Esophagus squamous epithelium (tissue), 4 donors: ENCODE measurements at regions not wholly inside any gene's neighbourhood (a gene's known extent, or its start where the extent isn't known, plus 50 kb on each side); places are given as distances from the start of the nearest gene placed in this dataset.
"Not testable (repeated sequence)": the region's sequence is repeated elsewhere in the genome, so short reads cannot be mapped to it uniquely, and the experiment has no call there.

Experiments used
- POLR2A ChIP-seq, 4 donors: fragments of 450-650 bp; IDR thresholded peaks; one replicate each; pipeline ENCODE4 v1.6.1; 2017; ENCODE audit warnings: antibody characterized with exemption in 4 of 4, mild to moderate bottlenecking in 4 of 4, moderate library complexity in 3 of 4
- TF ChIP-seq, protein P1 (sequence below), 6 experiments: fragments of 450-650 bp in 4 of 6; fragments of 200-600 bp in 2 of 6; sonication (generic) in 2 of 6; IDR thresholded peaks; one replicate each; pipeline ENCODE4 v1.5.1; 2016 to 2019; ENCODE audit warnings: antibody characterized with exemption in 6 of 6, mild to moderate bottlenecking in 4 of 6, moderate library complexity in 4 of 6

DNA sequence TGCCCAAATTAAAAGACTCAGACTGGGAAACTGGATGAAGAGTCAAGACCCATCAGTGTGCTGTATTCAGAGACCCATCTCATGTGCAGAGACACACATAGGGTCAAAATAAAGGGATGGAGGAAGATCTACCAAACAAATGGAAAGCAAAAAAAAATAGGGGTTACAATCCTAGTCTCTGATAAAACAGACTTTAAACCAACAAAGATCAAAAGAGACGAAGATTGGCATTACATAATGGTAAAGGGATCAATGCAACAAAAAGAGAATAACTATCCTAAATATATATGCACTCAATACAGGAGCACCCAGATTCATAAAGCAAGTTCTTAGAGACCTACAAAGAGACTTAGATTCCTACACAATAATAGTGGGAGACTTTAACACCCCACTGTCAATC, 813.0 kb downstream of the SLC6A15 start:
- TF ChIP-seq POLR2A (IDR thresholded peaks at IDR 0.05) = not testable (repeated sequence)
- TF ChIP-seq, protein P1, sequence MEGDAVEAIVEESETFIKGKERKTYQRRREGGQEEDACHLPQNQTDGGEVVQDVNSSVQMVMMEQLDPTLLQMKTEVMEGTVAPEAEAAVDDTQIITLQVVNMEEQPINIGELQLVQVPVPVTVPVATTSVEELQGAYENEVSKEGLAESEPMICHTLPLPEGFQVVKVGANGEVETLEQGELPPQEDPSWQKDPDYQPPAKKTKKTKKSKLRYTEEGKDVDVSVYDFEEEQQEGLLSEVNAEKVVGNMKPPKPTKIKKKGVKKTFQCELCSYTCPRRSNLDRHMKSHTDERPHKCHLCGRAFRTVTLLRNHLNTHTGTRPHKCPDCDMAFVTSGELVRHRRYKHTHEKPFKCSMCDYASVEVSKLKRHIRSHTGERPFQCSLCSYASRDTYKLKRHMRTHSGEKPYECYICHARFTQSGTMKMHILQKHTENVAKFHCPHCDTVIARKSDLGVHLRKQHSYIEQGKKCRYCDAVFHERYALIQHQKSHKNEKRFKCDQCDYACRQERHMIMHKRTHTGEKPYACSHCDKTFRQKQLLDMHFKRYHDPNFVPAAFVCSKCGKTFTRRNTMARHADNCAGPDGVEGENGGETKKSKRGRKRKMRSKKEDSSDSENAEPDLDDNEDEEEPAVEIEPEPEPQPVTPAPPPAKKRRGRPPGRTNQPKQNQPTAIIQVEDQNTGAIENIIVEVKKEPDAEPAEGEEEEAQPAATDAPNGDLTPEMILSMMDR (IDR thresholded peaks at IDR 0.05) = not testable (repeated sequence)
